Left lung (tissue), 4 donors: ENCODE measurements at regions not wholly inside any gene's neighbourhood (a gene's known extent, or its start where the extent isn't known, plus 50 kb on each side); places are given as distances from the start of the nearest gene placed in this dataset.

ENCODE experiments used
- ATAC-seq: fragments of 200-7000 bp; cut with Tn5 transposase; one replicate; pipeline ENCODE4 v1.9.1; 2020; ENCODE audit warnings: moderate library complexity
- DNase-seq, 4 donors: peaks; one replicate each; pipeline ENCODE4 v3.0.0-alpha.2; 2013 to 2020
- H3K27ac ChIP-seq, 2 donors: fragments of 200-600 bp; sonication (generic) in 1 of 2; one replicate each; pipeline versions ENCODE4 v1.5.0 to v1.8.0; 2020 to 2021
- H3K27me3 ChIP-seq, 2 donors: fragments of 200-600 bp; sonication (generic) in 1 of 2; one replicate each; pipeline versions ENCODE4 v1.5.0 to v1.8.0; 2020 to 2021
- H3K36me3 ChIP-seq, 2 donors: fragments of 200-600 bp; sonication (generic) in 1 of 2; one replicate each; pipeline versions ENCODE4 v1.5.0 to v1.8.0; 2020 to 2021
- H3K4me1 ChIP-seq, 2 donors: fragments of 200-600 bp; one replicate each; pipeline ENCODE4 v1.8.0; 2021
- H3K4me3 ChIP-seq, 2 donors: fragments of 200-600 bp; sonication (generic) in 1 of 2; one replicate each; pipeline versions ENCODE4 v1.5.0 to v1.8.0; 2020 to 2021; ENCODE audit warnings: mild to moderate bottlenecking in 1 of 2
- H3K9me3 ChIP-seq, 2 donors: fragments of 200-600 bp; sonication (generic) in 1 of 2; one replicate each; pipeline versions ENCODE4 v1.5.0 to v1.8.0; 2020 to 2021
- CTCF ChIP-seq, 2 donors: fragments of 200-600 bp; sonication (generic) in 1 of 2; IDR thresholded peaks; one replicate each; pipeline versions ENCODE4 v1.5.0 to v1.8.0; 2021; ENCODE audit warnings: antibody characterized with exemption in 2 of 2
- intact Hi-C, 2 donors: fragments of 100-400 bp; cut with DNase I; formaldehyde crosslinking; loops; one replicate each; pipeline versions ENCODE4 v1.11.2 to v1.14.2; 2022
- donor health status: DM: no; HTN: yes; CAD: no.
- donor health status: DM: no; HTN: no; CAD: no.

GRCh38 chrY:7339391-7340087, 428.0 kb upstream of the AMELY start:
- no peaks in the 10 kb centered on the region for H3K27me3 ChIP-seq
- peak overlapping the region in 1 of 2 donors; percentile 55 for H3K27ac ChIP-seq
- no peaks in the 10 kb centered on the region for H3K9me3 ChIP-seq
- intact Hi-C loops: no loop called here
- peaks cover 0 to 5% of the 10 kb centered on the region in 2 donors for H3K36me3 ChIP-seq
- no peak for DNase-seq
- no peak for ATAC-seq
- H3K4me1 ChIP-seq: no peaks in the 10 kb centered on the region
- no peak overlapping the region for H3K4me3 ChIP-seq
- no peak for TF ChIP-seq CTCF (IDR thresholded peaks at IDR 0.05)

- ATAC-seq (no peak), DNase-seq (no peak)
- intact Hi-C loops: no loop called here
- Histone ChIP-seq H3K4me1 (no peaks in the 10 kb centered on the region), H3K36me3 (peaks cover 0 to 5% of the 10 kb centered on the region in 2 donors), H3K4me3 (no peak overlapping the region), H3K27ac (no peak overlapping the region), H3K27me3 (no peaks in the 10 kb centered on the region), H3K9me3 (no peaks in the 10 kb centered on the region)
- TF ChIP-seq CTCF (IDR thresholded peaks at IDR 0.05): no peak
Observed at GRCh38 chrY:7336023-7336873, 424.7 kb upstream of the AMELY start.

- no peak overlapping the region for H3K27ac ChIP-seq
- no peaks in the 10 kb centered on the region for H3K4me1 ChIP-seq
- no peak for TF ChIP-seq CTCF (IDR thresholded peaks at IDR 0.05)
- H3K4me3 ChIP-seq: no peak overlapping the region
- DNase-seq (no peak), ATAC-seq (no peak)
- no peaks in the 10 kb centered on the region for H3K9me3 ChIP-seq
- H3K27me3 ChIP-seq: no peaks in the 10 kb centered on the region
- peaks cover 0 to 5% of the 10 kb centered on the region in 2 donors for H3K36me3 ChIP-seq
- intact Hi-C loops: no loop called here
Observed at GRCh38 chrY:7334449-7334848, 422.9 kb upstream of the AMELY start.

GRCh38 chrY:7326296-7327246, 415.0 kb upstream of the AMELY start:
- intact Hi-C loops: no loop called here
- H3K4me3 ChIP-seq: no peak overlapping the region
- no peaks in the 10 kb centered on the region for H3K9me3 ChIP-seq
- peaks cover 0 to 24% of the 10 kb centered on the region in 2 donors for H3K36me3 ChIP-seq
- no peaks in the 10 kb centered on the region for H3K27me3 ChIP-seq
- H3K4me1 ChIP-seq: no peaks in the 10 kb centered on the region
- no peak overlapping the region for H3K27ac ChIP-seq
- TF ChIP-seq CTCF (IDR thresholded peaks at IDR 0.05): no peak
- ATAC-seq: no peak
- no peak for DNase-seq
